ENCODE measurements at regions not wholly inside any gene's neighbourhood (a gene's known extent, or its start where the extent isn't known, plus 50 kb on each side); places are given as distances from the start of the nearest gene placed in this dataset.

- DNase-seq (ENCODE audit: extremely low read depth, low read depth) = no peak
- no peak for TF ChIP-seq CTCF (IDR thresholded peaks at IDR 0.05; ENCODE audit: low read depth, low read length, missing control alignments)
- H3K4me3 ChIP-seq (replicated peaks; ENCODE audit: low read depth, low read length) = no peak overlapping the region
Measured at GRCh38 chr11:79982185-79982584, 541.4 kb upstream of the TENM4 start.

GRCh38 chr11:79980916-79981315 lies 540.1 kb upstream of the TENM4 start:
- H3K4me3 ChIP-seq (replicated peaks; ENCODE audit: low read depth, low read length) = no peak overlapping the region
- no peak for TF ChIP-seq CTCF (IDR thresholded peaks at IDR 0.05; ENCODE audit: low read depth, low read length, missing control alignments)
- DNase-seq (ENCODE audit: extremely low read depth, low read depth) = no peak

GRCh38 chr11:79973721-79974617 lies 533.1 kb upstream of the TENM4 start:
- H3K4me3 ChIP-seq (replicated peaks; ENCODE audit: low read depth, low read length) = no peak overlapping the region
- DNase-seq (ENCODE audit: extremely low read depth, low read depth) = peak; percentile 5
- TF ChIP-seq CTCF (IDR thresholded peaks at IDR 0.05; ENCODE audit: low read depth, low read length, missing control alignments) = no peak

GRCh38 chr11:79971255-79971654 lies 530.4 kb upstream of the TENM4 start:
- H3K4me3 ChIP-seq (replicated peaks; ENCODE audit: low read depth, low read length) = no peak overlapping the region
- no peak for DNase-seq (ENCODE audit: extremely low read depth, low read depth)
- TF ChIP-seq CTCF (IDR thresholded peaks at IDR 0.05; ENCODE audit: low read depth, low read length, missing control alignments) = no peak

- no peak for DNase-seq (ENCODE audit: extremely low read depth, low read depth)
- H3K4me3 ChIP-seq (replicated peaks; ENCODE audit: low read depth, low read length) = no peak overlapping the region
- TF ChIP-seq CTCF (IDR thresholded peaks at IDR 0.05; ENCODE audit: low read depth, low read length, missing control alignments) = no peak
Measured at GRCh38 chr11:79966592-79966991, 525.8 kb upstream of the TENM4 start.

GRCh38 chr11:79963856-79964645 lies 523.2 kb upstream of the TENM4 start:
- no peak overlapping the region for H3K4me3 ChIP-seq (replicated peaks; ENCODE audit: low read depth, low read length)
- DNase-seq (ENCODE audit: extremely low read depth, low read depth) = no peak
- TF ChIP-seq CTCF (IDR thresholded peaks at IDR 0.05; ENCODE audit: low read depth, low read length, missing control alignments) = no peak

Data from HFF-Myc (cell line).